Astrocyte of the spinal cord (primary cell): ENCODE measurements at regions not wholly inside any gene's neighbourhood (a gene's known extent, or its start where the extent isn't known, plus 50 kb on each side); places are given as distances from the start of the nearest gene placed in this dataset.

Experiments used
- DNase-seq: peaks from one replicate; pipeline ENCODE4 v3.0.0; 2011; ENCODE audit warnings: low read depth, low spot score
- H3K4me3 ChIP-seq: 2 replicates; pipeline ENCODE4 v1.5.1; 2011; ENCODE audit warnings: low read depth, mild to moderate bottlenecking, low read length, moderate library complexity
- in situ Hi-C: cut with HindIII; loops from 2 replicates; pipeline ENCODE4 v1.10.0; 2017; ENCODE audit warnings: low sequenced_read_pairs
- TF ChIP-seq, protein P1 (sequence below): IDR thresholded peaks from 2 replicates; pipeline ENCODE4 v1.5.1; 2012; ENCODE audit warnings: low read depth, mild to moderate bottlenecking, low read length, inconsistent platforms

DNA sequence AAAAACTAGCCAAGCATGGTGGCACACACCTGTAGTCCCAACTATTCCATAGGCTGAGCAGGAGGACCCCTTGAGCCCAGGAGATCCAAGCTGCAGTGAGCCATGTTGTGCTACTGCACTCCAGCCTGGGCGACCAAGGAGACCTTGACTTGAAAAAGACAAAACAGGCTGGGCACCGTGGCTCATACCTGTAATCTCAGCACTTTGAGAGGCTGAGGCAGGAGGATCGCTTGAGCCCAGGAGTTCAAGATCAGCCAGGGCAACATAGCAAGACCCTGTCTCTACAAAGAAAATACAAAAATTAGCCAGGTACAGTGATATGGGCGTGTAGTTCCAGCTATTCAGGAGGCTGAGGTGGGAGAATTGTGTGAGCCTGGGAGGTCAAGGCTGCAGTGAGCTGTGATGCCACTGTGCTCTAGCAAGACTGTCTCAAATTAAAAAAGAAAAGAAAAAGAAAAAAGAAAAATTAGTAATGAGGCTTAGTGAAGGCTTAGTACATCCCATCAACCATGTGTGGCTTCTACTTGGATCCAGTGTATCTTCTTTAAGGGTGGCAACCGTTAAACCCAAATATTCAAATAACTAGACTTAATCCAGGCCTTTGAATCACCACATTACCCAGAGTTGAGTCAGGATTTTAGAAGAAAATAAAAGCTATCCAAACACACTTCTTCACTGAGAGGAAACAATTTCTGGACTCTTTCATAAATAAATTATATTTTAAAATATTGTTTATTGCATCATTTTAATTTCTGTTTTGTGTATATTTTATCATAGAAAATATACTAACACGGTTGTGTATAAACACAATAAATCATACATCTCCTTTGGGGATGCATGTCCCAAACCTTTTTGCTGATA lies 74.3 kb upstream of the RAB4A start:
- TF ChIP-seq, protein P1, sequence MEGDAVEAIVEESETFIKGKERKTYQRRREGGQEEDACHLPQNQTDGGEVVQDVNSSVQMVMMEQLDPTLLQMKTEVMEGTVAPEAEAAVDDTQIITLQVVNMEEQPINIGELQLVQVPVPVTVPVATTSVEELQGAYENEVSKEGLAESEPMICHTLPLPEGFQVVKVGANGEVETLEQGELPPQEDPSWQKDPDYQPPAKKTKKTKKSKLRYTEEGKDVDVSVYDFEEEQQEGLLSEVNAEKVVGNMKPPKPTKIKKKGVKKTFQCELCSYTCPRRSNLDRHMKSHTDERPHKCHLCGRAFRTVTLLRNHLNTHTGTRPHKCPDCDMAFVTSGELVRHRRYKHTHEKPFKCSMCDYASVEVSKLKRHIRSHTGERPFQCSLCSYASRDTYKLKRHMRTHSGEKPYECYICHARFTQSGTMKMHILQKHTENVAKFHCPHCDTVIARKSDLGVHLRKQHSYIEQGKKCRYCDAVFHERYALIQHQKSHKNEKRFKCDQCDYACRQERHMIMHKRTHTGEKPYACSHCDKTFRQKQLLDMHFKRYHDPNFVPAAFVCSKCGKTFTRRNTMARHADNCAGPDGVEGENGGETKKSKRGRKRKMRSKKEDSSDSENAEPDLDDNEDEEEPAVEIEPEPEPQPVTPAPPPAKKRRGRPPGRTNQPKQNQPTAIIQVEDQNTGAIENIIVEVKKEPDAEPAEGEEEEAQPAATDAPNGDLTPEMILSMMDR = no peak

GRCh38 chr1:229197265-229197585 lies 73.7 kb upstream of the RAB4A start:
- TF ChIP-seq, protein P1 = no peak
- in situ Hi-C loops = no loop called here
- no peak overlapping the region for H3K4me3 ChIP-seq
- no peak for DNase-seq

More for the DNA sequence above, 74.3 kb upstream of the RAB4A start:
- no peak for DNase-seq
- H3K4me3 ChIP-seq = no peak overlapping the region
- in situ Hi-C loops = no loop called here

DNA sequence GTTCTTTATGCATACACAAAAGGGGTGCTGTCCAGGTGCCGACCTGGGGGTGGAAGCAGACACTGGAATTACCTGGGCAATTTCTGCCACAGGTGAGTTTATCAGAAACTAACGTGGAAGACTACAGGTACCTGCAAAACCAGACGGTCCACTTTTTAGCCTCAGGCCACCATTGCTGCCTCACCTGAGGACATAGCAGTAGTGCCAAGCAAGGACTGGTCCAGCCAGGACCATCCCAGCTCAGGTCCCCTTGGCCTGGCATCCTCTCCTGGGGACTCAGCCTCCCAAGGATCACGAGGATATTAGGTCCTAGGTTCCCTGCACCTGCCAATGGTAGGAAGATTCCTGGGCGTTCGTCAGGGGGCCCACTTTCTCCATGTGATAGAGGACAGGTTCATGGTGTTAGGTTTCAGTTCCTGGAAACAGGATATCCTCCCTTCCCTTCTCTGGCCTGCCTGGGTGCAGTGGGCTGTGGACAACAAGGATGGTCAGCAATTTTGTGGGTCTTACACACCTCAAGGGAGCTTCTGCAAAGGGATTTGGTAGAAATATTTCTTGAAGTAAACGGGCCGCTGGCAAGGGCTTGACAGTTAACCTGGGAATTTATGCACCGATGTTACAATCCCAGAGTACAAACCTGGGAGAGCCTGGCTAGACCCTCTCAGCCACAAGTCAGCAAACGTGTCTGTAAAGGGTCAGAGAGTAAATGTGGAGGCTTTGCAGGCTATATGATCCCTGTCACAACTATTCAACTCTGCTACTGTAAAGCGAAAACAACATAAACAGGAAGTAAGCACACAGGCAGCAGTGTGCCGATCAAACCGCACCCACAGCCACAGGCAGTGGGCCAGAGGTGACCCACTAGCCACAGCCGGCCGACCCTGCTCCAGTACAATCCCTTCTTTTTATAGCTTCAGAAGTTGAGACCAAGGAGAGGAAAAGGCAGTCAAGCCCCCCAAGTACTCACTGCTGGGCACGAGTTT lies 71.4 kb upstream of the RAB4A start:
- DNase-seq = no peak
- in situ Hi-C loops = no loop called here
- no peak overlapping the region for H3K4me3 ChIP-seq

GRCh38 chr1:229203030-229203751 lies 67.7 kb upstream of the RAB4A start:
- in situ Hi-C loops = no loop called here
- TF ChIP-seq, protein P1 = no peak
- DNase-seq = peak; percentile 14
- no peak overlapping the region for H3K4me3 ChIP-seq

More for the DNA sequence above, 71.4 kb upstream of the RAB4A start:
- TF ChIP-seq, protein P1 = no peak

- in situ Hi-C loops = no loop called here
- TF ChIP-seq, protein P1 = no peak
- H3K4me3 ChIP-seq = no peak overlapping the region
- DNase-seq = no peak
Measured at GRCh38 chr1:229203991-229204632, 66.8 kb upstream of the RAB4A start.
